GM18907 (cell line): ENCODE measurements at regions not wholly inside any gene's neighbourhood (a gene's known extent, or its start where the extent isn't known, plus 50 kb on each side); places are given as distances from the start of the nearest gene placed in this dataset.
"Not testable (repeated sequence)": the region's sequence is repeated elsewhere in the genome, so short reads cannot be mapped to it uniquely, and the experiment has no call there.

Source experiments
- ATAC-seq: cut with Tn5 transposase; IDR thresholded peaks from one replicate; pipeline ENCODE4 v1.9.1; 2021; ENCODE audit warnings: mild to moderate bottlenecking, moderate library complexity; ENCODE audit not compliant: unreplicated experiment

- ATAC-seq = no peak
Observed at GRCh38 chr22:48490500-48491411, 1336.9 kb downstream of the BRD1 start.

GRCh38 chr22:48489551-48490499 is 1337.8 kb downstream of the BRD1 start:
- no peak for ATAC-seq

- no peak for ATAC-seq
Observed at GRCh38 chr22:48488611-48489511, 1338.8 kb downstream of the BRD1 start.

GRCh38 chr22:48488149-48488551 is 1339.5 kb downstream of the BRD1 start:
- no peak for ATAC-seq

GRCh38 chr22:48486558-48486957 is 1341.1 kb downstream of the BRD1 start:
- no peak for ATAC-seq

GRCh38 chr22:48486134-48486532 is 1341.5 kb downstream of the BRD1 start:
- ATAC-seq = no peak

GRCh38 chr22:48485149-48486133 is 1342.2 kb downstream of the BRD1 start:
- no peak for ATAC-seq

- ATAC-seq = no peak
Observed at GRCh38 chr22:48483764-48484528, 1343.7 kb downstream of the BRD1 start.

- no peak for ATAC-seq
Observed at GRCh38 chr22:48482771-48483170, 1344.9 kb downstream of the BRD1 start.

GRCh38 chr22:48482198-48482597 is 1345.5 kb downstream of the BRD1 start:
- ATAC-seq = not testable (repeated sequence)

- ATAC-seq = no peak
Observed at GRCh38 chr22:48481748-48482147, 1345.9 kb downstream of the BRD1 start.

- ATAC-seq = no peak
Observed at GRCh38 chr22:48478529-48479265, 1349.0 kb downstream of the BRD1 start.

- no peak for ATAC-seq
Observed at GRCh38 chr22:48478124-48478523, 1349.5 kb downstream of the BRD1 start.

- no peak for ATAC-seq
Observed at GRCh38 chr22:48477031-48477721, 1350.5 kb downstream of the BRD1 start.

- ATAC-seq = no peak
Observed at GRCh38 chr22:48476577-48476976, 1351.1 kb downstream of the BRD1 start.

GRCh38 chr22:48475661-48476345 is 1351.9 kb downstream of the BRD1 start:
- ATAC-seq = no peak

GRCh38 chr22:48474881-48475280 is 1352.8 kb downstream of the BRD1 start:
- no peak for ATAC-seq
